BE2C (cell line): ENCODE measurements at regions not wholly inside any gene's neighbourhood (a gene's known extent, or its start where the extent isn't known, plus 50 kb on each side); places are given as distances from the start of the nearest gene placed in this dataset.

Experiments
- DNase-seq: peaks from one replicate; pipeline ENCODE4 v3.0.0-alpha.2; 2020
- H3K27me3 ChIP-seq: fragments of 250-450 bp; sonication (Bioruptor Pico); 2 replicates; pipeline ENCODE4 v1.5.1; 2020; ENCODE audit warnings: mild to moderate bottlenecking
- H3K36me3 ChIP-seq: fragments of 250-450 bp; sonication (Bioruptor Pico); 2 replicates; pipeline ENCODE4 v1.5.1; 2020; ENCODE audit warnings: mild to moderate bottlenecking
- H3K4me1 ChIP-seq: fragments of 250-450 bp; sonication (Bioruptor Pico); 2 replicates; pipeline ENCODE4 v1.5.1; 2020
- H3K4me3 ChIP-seq: 2 replicates; pipeline ENCODE4 v1.5.1; 2011; ENCODE audit warnings: low read depth, low read length
- H3K9me3 ChIP-seq: fragments of 250-450 bp; sonication (Bioruptor Pico); 2 replicates; pipeline ENCODE4 v1.5.1; 2020
- TF ChIP-seq, protein P1 (sequence below): IDR thresholded peaks from 2 replicates; pipeline ENCODE4 v1.5.1; 2012; ENCODE audit warnings: mild to moderate bottlenecking, low read depth, low read length

DNA sequence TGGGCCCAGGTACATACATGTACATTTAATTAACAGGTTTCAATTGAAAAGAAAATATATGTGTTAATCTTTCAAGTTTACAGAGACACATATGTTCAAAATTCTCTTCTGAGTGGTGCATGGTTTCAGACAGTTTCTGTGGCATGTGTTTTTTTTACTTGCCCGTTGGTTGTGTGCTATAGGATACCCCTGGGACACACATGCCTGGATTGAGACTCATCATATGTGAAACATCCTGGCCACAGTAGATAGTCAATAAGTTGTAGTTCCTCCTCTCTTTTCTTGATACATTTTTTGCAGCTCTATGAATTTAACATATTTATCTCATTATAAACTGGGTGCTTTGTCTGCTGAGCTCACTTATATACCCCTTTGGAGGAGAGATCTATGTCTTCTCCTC lies 207.8 kb upstream of the CTBP2 start:
- Histone ChIP-seq H3K9me3 (no peaks in the 10 kb centered on the region), H3K4me1 (no peaks in the 10 kb centered on the region), H3K27me3 (no peaks in the 10 kb centered on the region; the same call in 1 of the 2 replicates), H3K4me3 (no peak overlapping the region), H3K36me3 (no peaks in the 10 kb centered on the region)
- DNase-seq: no peak
- TF ChIP-seq, protein P1, sequence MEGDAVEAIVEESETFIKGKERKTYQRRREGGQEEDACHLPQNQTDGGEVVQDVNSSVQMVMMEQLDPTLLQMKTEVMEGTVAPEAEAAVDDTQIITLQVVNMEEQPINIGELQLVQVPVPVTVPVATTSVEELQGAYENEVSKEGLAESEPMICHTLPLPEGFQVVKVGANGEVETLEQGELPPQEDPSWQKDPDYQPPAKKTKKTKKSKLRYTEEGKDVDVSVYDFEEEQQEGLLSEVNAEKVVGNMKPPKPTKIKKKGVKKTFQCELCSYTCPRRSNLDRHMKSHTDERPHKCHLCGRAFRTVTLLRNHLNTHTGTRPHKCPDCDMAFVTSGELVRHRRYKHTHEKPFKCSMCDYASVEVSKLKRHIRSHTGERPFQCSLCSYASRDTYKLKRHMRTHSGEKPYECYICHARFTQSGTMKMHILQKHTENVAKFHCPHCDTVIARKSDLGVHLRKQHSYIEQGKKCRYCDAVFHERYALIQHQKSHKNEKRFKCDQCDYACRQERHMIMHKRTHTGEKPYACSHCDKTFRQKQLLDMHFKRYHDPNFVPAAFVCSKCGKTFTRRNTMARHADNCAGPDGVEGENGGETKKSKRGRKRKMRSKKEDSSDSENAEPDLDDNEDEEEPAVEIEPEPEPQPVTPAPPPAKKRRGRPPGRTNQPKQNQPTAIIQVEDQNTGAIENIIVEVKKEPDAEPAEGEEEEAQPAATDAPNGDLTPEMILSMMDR: no peak

DNA sequence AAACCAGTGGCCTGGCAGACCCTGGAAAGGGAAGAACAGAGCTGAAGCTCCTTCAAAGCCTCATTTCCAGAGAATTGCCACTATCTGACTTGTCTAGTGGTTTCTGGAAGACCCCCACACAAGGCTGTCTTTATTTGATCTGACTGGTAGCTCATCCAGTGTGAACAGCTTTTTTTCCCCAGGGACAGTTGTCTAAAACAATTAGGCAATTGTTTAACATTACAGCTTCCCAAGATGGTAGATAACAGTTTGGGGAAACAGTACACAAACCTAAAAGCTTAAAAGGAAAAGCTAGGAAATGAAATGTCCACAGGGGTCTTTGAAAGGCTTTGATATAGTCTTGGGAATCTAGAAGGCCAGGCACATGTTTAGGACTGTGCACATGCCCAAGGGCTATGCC lies 203.4 kb upstream of the CTBP2 start:
- TF ChIP-seq, protein P1: no peak
- H3K27me3 ChIP-seq: no peaks in the 10 kb centered on the region; the same call in 1 of the 2 replicates
- H3K4me3 ChIP-seq: no peak overlapping the region
- no peak for DNase-seq
- H3K36me3 ChIP-seq: no peaks in the 10 kb centered on the region
- no peaks in the 10 kb centered on the region for H3K9me3 ChIP-seq
- no peaks in the 10 kb centered on the region for H3K4me1 ChIP-seq

DNA sequence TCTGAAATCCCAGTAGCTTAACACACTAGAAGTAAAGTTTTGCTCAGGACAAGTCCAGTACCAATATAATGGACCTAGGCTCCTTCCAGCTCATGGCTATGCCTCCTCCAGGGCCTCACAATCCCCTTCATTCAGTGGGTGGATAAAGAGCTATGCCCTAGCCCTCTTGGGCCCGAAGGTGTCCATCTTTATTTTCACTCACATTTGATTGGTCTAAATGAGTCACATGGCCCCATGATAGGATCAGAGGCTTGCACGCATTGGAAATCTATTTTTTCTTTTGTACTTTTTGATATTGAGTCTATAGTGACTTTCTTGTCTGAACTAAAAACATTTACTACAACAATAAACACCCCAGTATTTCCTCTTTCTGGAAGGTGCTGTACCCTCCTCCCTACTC lies 202.6 kb upstream of the CTBP2 start:
- TF ChIP-seq, protein P1: no peak
- no peak overlapping the region for H3K4me3 ChIP-seq
- H3K4me1 ChIP-seq: no peaks in the 10 kb centered on the region
- no peaks in the 10 kb centered on the region for H3K9me3 ChIP-seq
- no peak for DNase-seq
- no peaks in the 10 kb centered on the region for H3K36me3 ChIP-seq
- no peaks in the 10 kb centered on the region; the same call in 1 of the 2 replicates for H3K27me3 ChIP-seq

DNA sequence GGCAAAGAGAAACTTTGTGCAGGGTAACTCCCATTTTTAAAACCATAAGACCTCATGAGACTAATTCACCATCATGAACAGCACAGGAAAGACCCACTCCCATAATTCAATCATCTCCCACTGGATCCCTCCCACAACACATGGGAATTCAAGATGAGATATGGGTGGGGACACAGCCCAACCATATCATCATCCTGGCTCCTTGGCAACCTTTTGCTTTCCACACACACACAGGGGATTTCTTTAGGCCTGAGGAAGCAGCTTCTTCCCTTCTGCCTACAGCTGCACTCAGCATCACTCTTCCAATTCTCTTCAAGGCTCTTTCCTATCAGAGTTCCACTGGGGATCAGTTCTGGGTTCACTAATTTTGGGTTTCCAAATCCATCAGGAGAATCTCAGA lies 199.0 kb upstream of the CTBP2 start:
- TF ChIP-seq, protein P1: no peak
- H3K9me3 ChIP-seq: no peaks in the 10 kb centered on the region
- DNase-seq: no peak

DNA sequence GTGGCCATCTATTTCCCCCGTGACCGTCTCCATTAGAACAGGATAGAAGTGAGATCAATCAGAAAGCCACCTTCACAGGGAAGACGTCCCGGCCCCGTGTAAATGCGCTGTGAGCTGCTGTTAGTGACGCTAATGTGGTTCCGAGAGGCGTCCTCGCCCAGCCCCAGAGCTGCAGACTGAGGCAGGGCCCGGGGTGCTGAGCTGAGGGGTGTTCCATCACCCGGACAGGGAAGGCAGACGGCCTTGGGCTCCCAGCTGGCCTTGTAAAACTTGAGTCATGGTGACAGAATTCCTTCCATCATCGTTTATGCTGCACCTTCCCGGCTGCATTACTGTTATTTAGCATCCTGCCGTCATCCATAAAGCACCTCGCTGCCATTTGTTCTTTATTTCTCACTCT lies 195.3 kb upstream of the CTBP2 start:
- DNase-seq: no peak
- H3K9me3 ChIP-seq: no peaks in the 10 kb centered on the region
- TF ChIP-seq, protein P1: no peak
- no peaks in the 10 kb centered on the region for H3K4me1 ChIP-seq
- H3K27me3 ChIP-seq: no peaks in the 10 kb centered on the region
- no peaks in the 10 kb centered on the region for H3K36me3 ChIP-seq
- H3K4me3 ChIP-seq: no peak overlapping the region

More for the DNA sequence above, 199.0 kb upstream of the CTBP2 start:
- Histone ChIP-seq H3K4me3 (no peak overlapping the region), H3K4me1 (no peaks in the 10 kb centered on the region), H3K27me3 (no peaks in the 10 kb centered on the region), H3K36me3 (no peaks in the 10 kb centered on the region)

DNA sequence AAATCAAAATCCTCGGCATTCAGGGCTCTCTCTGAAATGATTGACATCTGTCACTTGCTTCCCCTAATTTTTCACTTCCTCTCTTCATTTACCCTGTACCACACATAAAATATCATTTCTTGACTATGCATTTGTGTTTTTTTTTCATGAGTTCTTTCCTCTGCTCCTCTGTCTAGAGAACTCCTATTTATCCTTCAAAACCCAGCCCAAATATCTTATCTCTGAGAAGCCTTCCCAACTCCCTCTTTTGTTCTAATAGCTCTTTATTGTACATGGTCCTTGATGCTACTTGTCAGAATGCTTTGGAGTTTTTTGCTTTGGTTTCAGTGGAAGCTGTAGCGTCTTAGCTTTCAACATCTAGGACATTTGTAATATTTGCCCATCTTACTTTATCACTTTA lies 190.2 kb upstream of the CTBP2 start:
- Histone ChIP-seq H3K27me3 (no peaks in the 10 kb centered on the region), H3K9me3 (no peaks in the 10 kb centered on the region), H3K4me1 (no peaks in the 10 kb centered on the region), H3K36me3 (no peaks in the 10 kb centered on the region), H3K4me3 (no peak overlapping the region)
- DNase-seq: no peak
- TF ChIP-seq, protein P1: no peak
